GM12878 (cell line): ENCODE measurements at regions not wholly inside any gene's neighbourhood (a gene's known extent, or its start where the extent isn't known, plus 50 kb on each side); places are given as distances from the start of the nearest gene placed in this dataset.

Source experiments
- ATAC-seq: fragments of 200-7000 bp; cut with Tn5 transposase; 3 replicates; pipeline ENCODE4 v1.9.1; 2020; ENCODE audit warnings: mild to moderate bottlenecking, moderate library complexity
- BruUV-seq: library from RNA; stranded (reverse); fragments of 400-500 nt; replicated peaks from 2 replicates; lab custom pipeline; 2021; lab: Mats Ljungman, UMichigan
- CTCF ChIA-PET: fragments of 300-600 bp; sonication (Branson Sonifier 250); formaldehyde crosslinking; extraction: SDS; loops from one replicate; lab custom pipeline; 2021; ENCODE audit warnings: inconsistent platforms; lab: Yijun Ruan, JAX
- POLR2A ChIA-PET: fragments of 350-600 bp; formaldehyde crosslinking; extraction: SDS; loops from one replicate; lab custom pipeline; 2021; ENCODE audit warnings: inconsistent platforms; lab: Charles Lee
- RAD21 ChIA-PET: fragments of 300-600 bp; sonication (Branson Sonifier 250); formaldehyde crosslinking; loops from one replicate; lab custom pipeline; 2023; ENCODE audit warnings: antibody characterized with exemption; ENCODE audit not compliant: unreplicated experiment; lab: Charles Lee
- SMC1A ChIA-PET: fragments of 300-600 bp; sonication (Branson Sonifier 250); formaldehyde crosslinking; loops from one replicate; lab custom pipeline; 2023; ENCODE audit not compliant: unreplicated experiment, uncharacterized antibody; lab: Charles Lee
- DNase-seq: peaks from one replicate; pipeline ENCODE4 v3.0.0-alpha.2; 2011; ENCODE audit warnings: low read depth, low spot score
- FAIRE-seq: peaks from 3 replicates; lab custom pipeline; 2011; peaks lifted over from hg19 to GRCh38; lab: Jason Lieb, UNC
- H2AFZ ChIP-seq: 2 replicates; pipeline ENCODE4 v1.6.0; 2011; ENCODE audit warnings: low read depth, low read length, control low read depth; ENCODE audit not compliant: control insufficient read depth
- H3K27ac ChIP-seq: 2 replicates; pipeline ENCODE4 v1.5.1; 2011; ENCODE audit warnings: control low read depth; ENCODE audit not compliant: control insufficient read depth, insufficient read depth
- H3K27me3 ChIP-seq, 2 experiments: replicated peaks in 1 of 2; 2 replicates each; pipeline versions ENCODE4 v1.6.0 to v1.6.1; 2011; ENCODE audit warnings: low read length in 1 of 2; ENCODE audit not compliant: control insufficient read depth in 2 of 2, insufficient read depth in 2 of 2
- H3K36me3 ChIP-seq, 2 experiments: 2 replicates each; pipeline ENCODE4 v1.5.1; 2011; ENCODE audit warnings: low read length in 1 of 2; ENCODE audit not compliant: control insufficient read depth in 2 of 2, insufficient read depth in 2 of 2
- H3K4me1 ChIP-seq: 2 replicates; pipeline ENCODE4 v1.6.1; 2011; ENCODE audit warnings: mild to moderate bottlenecking, low read length, moderate library complexity, mixed read lengths; ENCODE audit not compliant: control insufficient read depth, insufficient read depth
- H3K4me2 ChIP-seq: 2 replicates; pipeline ENCODE4 v1.6.0; 2011; ENCODE audit warnings: control low read depth; ENCODE audit not compliant: control insufficient read depth, insufficient read depth
- H3K4me3 ChIP-seq: fragments of 200-600 bp; sonication (generic); 2 replicates; pipeline ENCODE4 v1.5.1; 2016
- H3K79me2 ChIP-seq: 2 replicates; pipeline ENCODE4 v1.6.0; 2011; ENCODE audit warnings: low read length; ENCODE audit not compliant: control insufficient read depth, insufficient read depth
- H3K9ac ChIP-seq: 2 replicates; pipeline ENCODE4 v1.8.0; 2011; ENCODE audit warnings: low read length, control low read depth, mixed read lengths; ENCODE audit not compliant: control insufficient read depth, insufficient read depth
- H3K9me3 ChIP-seq: replicated peaks from 3 replicates; pipeline ENCODE4 v1.5.1; 2011; ENCODE audit warnings: mild to moderate bottlenecking, low read length; ENCODE audit not compliant: control insufficient read depth, insufficient read depth
- H4K20me1 ChIP-seq: 2 replicates; pipeline ENCODE4 v1.6.0; 2011; ENCODE audit not compliant: control insufficient read depth, insufficient read depth
- EED ChIP-seq: sonication (generic); IDR thresholded peaks from 2 replicates; pipeline ENCODE4 v1.6.1; 2016; ENCODE audit warnings: antibody characterized with exemption, low read depth
- HDAC2 ChIP-seq: fragments of 200-600 bp; sonication (generic); IDR thresholded peaks from 2 replicates; pipeline ENCODE4 v1.6.1; 2017
- MEF2A ChIP-seq: IDR thresholded peaks from 2 replicates; pipeline ENCODE4 v1.6.1; 2011; ENCODE audit warnings: low read depth, mild to moderate bottlenecking, low read length, moderate library complexity; ENCODE audit not compliant: insufficient read depth
- MEF2B ChIP-seq: fragments of 450-650 bp; IDR thresholded peaks from 2 replicates; pipeline ENCODE4 v1.6.1; 2018; ENCODE audit warnings: mild to moderate bottlenecking, moderate library complexity; ENCODE audit not compliant: partially characterized antibody, poor library complexity, severe bottlenecking
- NFIC ChIP-seq: IDR thresholded peaks from 2 replicates; pipeline ENCODE4 v1.6.1; 2012; ENCODE audit warnings: low read depth, mild to moderate bottlenecking, inconsistent platforms, low read length, moderate library complexity
- RELB ChIP-seq: fragments of 450-650 bp; IDR thresholded peaks from 2 replicates; pipeline ENCODE4 v1.6.1; 2017; ENCODE audit warnings: low read depth, mild to moderate bottlenecking, moderate library complexity
- SMARCA5 ChIP-seq: fragments of 450-650 bp; IDR thresholded peaks from 2 replicates; pipeline ENCODE4 v1.6.1; 2017; ENCODE audit warnings: mild to moderate bottlenecking
- WGBS: methylation state at CpG from one replicate; pipeline ENCODE4 v1.1.6; 2016; ENCODE audit warnings: low lambda C conversion rate; ENCODE audit not compliant: insufficient replicate concordance, insufficient coverage; ENCODE audit errors: missing lambda C conversion rate; 5-methylcytosine and 5-hydroxymethylcytosine counted together
- in situ Hi-C: fragments of 300-500 bp; cut with MboI; formaldehyde crosslinking; loops from 9 replicates; pipeline ENCODE4 v1.14.3; 2018; ENCODE audit warnings: mixed read lengths
- intact Hi-C: fragments of 100-400 bp; cut with micrococcal nuclease; formaldehyde crosslinking; loops from one replicate; pipeline ENCODE4 v1.14.2; 2022; ENCODE audit not compliant: unreplicated experiment

GRCh38 chr4:132065940-132066495 lies 1083.1 kb upstream of the PCDH10 start:
- Histone ChIP-seq H3K27ac (no peak overlapping the region), H3K27me3 (no peaks in the 10 kb centered on the region), H3K4me1 (no peaks in the 10 kb centered on the region), H4K20me1 (no peaks in the 10 kb centered on the region), H3K4me2 (no peak overlapping the region), H3K4me3 (no peak overlapping the region), H2AFZ (peak overlapping the region; percentile 31; the same call in 1 of the 2 replicates), H3K9ac (no peak overlapping the region), H3K9me3 (peaks cover 2% of the 10 kb centered on the region; the same call in 1 of the 3 replicates), H3K36me3 (no peaks in the 10 kb centered on the region), H3K79me2 (no peaks in the 10 kb centered on the region)
- FAIRE-seq (peak; percentile 35), ATAC-seq (peak; percentile 79), DNase-seq (no peak)
- in situ Hi-C loops, result no loop called here
- ChIA-PET SMC1A (interaction anchor here (0.6 to 1.3 kb wide), 3 partner anchors 12 to 27 kb away, joined by 3 to 5 read pairs (median 4); no protein-coding TSS in a partner anchor), CTCF (no interaction called here), RAD21 (interaction anchor here (1.7 kb wide), 1 partner anchor 58 kb away, joined by 3 read pairs; no protein-coding TSS in a partner anchor), POLR2A (no interaction called here)
- TF ChIP-seq RELB, result 0 out of 2 replicates have a peak, but pooled peaks have one; percentile 18
- peak; percentile 32; the same call in 1 of the 2 replicates for TF ChIP-seq NFIC
- TF ChIP-seq HDAC2, result no peak
- 0 out of 2 replicates have a peak, but pooled peaks have one; percentile 38 for TF ChIP-seq MEF2A
- TF ChIP-seq MEF2B, result peak; percentile 28
- no peak for TF ChIP-seq EED
- no peak for TF ChIP-seq SMARCA5
- no TSS peak for BruUV-seq
- intact Hi-C loops, result no loop called here
- WGBS, result 14% methylated on average over 2 of the region's 2 CpGs
